Neural cell (in vitro differentiated cells): ENCODE measurements at regions not wholly inside any gene's neighbourhood (a gene's known extent, or its start where the extent isn't known, plus 50 kb on each side); places are given as distances from the start of the nearest gene placed in this dataset.

Source experiments
- H2AFZ ChIP-seq: fragments of 200-600, 300-800 bp; sonication (generic), shearing (Covaris generic); 2 replicates; pipeline ENCODE4 v1.6.0; 2014; ENCODE audit warnings: low read depth, mild to moderate bottlenecking, antibody characterized with exemption, low read length, moderate library complexity
- H3F3A ChIP-seq: fragments of 200-600 bp; shearing (Covaris generic); 2 replicates; pipeline ENCODE4 v1.6.1; 2016; ENCODE audit warnings: mild to moderate bottlenecking, moderate library complexity, mixed read lengths, antibody characterized with exemption, low read length; ENCODE audit not compliant: insufficient read depth, poor library complexity, severe bottlenecking
- H3K27ac ChIP-seq: fragments of 200-600, 300-800 bp; sonication (generic), shearing (Covaris generic); 2 replicates; pipeline ENCODE4 v1.5.1; 2014; ENCODE audit warnings: mild to moderate bottlenecking, low read length, moderate library complexity
- H3K27me3 ChIP-seq: fragments of 300-800, 200-600 bp; sonication (generic), shearing (Covaris generic); 2 replicates; pipeline ENCODE4 v1.6.0; 2014; ENCODE audit warnings: mild to moderate bottlenecking, low read depth, low read length, moderate library complexity; ENCODE audit not compliant: insufficient read depth
- H3K36me3 ChIP-seq: fragments of 300-800, 200-600 bp; sonication (generic), shearing (Covaris generic); 2 replicates; pipeline ENCODE4 v1.5.1; 2014; ENCODE audit warnings: mild to moderate bottlenecking, antibody characterized with exemption, low read length, moderate library complexity; ENCODE audit not compliant: insufficient read depth
- H3K4me2 ChIP-seq: fragments of 300-800, 200-600 bp; sonication (generic), shearing (Covaris generic); 2 replicates; pipeline ENCODE4 v1.6.0; 2014; ENCODE audit warnings: mild to moderate bottlenecking, low read length
- H3K4me3 ChIP-seq: fragments of 300-800, 200-600 bp; sonication (generic), shearing (Covaris generic); 2 replicates; pipeline ENCODE4 v1.5.1; 2014; ENCODE audit warnings: mild to moderate bottlenecking, low read length, moderate library complexity
- H3K79me2 ChIP-seq: fragments of 200-600 bp; shearing (Covaris generic); replicated peaks from 2 replicates; pipeline ENCODE4 v1.6.0; 2014; ENCODE audit warnings: mild to moderate bottlenecking, low read length, moderate library complexity; ENCODE audit not compliant: insufficient read depth
- H3K9ac ChIP-seq: fragments of 300-800, 200-600 bp; sonication (generic), shearing (Covaris generic); 2 replicates; pipeline ENCODE4 v1.6.1; 2016; ENCODE audit warnings: mild to moderate bottlenecking, low read length, mixed read lengths
- H3K9me2 ChIP-seq: fragments of 200-600 bp; shearing (Covaris generic); 2 replicates; pipeline ENCODE4 v1.6.1; 2016; ENCODE audit warnings: mild to moderate bottlenecking, low read length, mixed read lengths; ENCODE audit not compliant: insufficient read depth
- H3K9me3 ChIP-seq: fragments of 200-600, 300-800 bp; sonication (generic), shearing (Covaris generic); 2 replicates; pipeline ENCODE4 v1.6.1; 2016; ENCODE audit warnings: mild to moderate bottlenecking, mixed run types, low read length, moderate library complexity, mixed read lengths
- H4K20me1 ChIP-seq: fragments of 200-600 bp; shearing (Covaris generic); 2 replicates; pipeline ENCODE4 v1.6.1; 2016; ENCODE audit warnings: mild to moderate bottlenecking, mixed run types; ENCODE audit not compliant: insufficient read depth
- EP300 ChIP-seq: fragments of 450-650 bp; conservative IDR thresholded peaks from 2 replicates; pipeline ENCODE4 v1.6.1; 2014; ENCODE audit warnings: antibody characterized with exemption, mild to moderate bottlenecking, moderate library complexity; ENCODE audit not compliant: poor library complexity, severe bottlenecking
- EZH2 ChIP-seq: fragments of 200-600, 300-800 bp; shearing (Covaris generic), sonication (generic); IDR thresholded peaks from 2 replicates; pipeline ENCODE4 v1.6.1; 2014; ENCODE audit warnings: antibody characterized with exemption, low read length, borderline replicate concordance, mild to moderate bottlenecking; ENCODE audit not compliant: insufficient read depth, poor library complexity, severe bottlenecking
- MXI1 ChIP-seq: fragments of 450-650 bp; conservative IDR thresholded peaks from 2 replicates; pipeline ENCODE4 v1.6.1; 2014; ENCODE audit warnings: antibody characterized with exemption, mild to moderate bottlenecking; ENCODE audit not compliant: poor library complexity, severe bottlenecking
- POLR2AphosphoS5 ChIP-seq: IDR thresholded peaks from 2 replicates; pipeline ENCODE4 v1.6.1; 2012
- RAD21 ChIP-seq: fragments of 450-650 bp; conservative IDR thresholded peaks from 2 replicates; pipeline ENCODE4 v1.6.1; 2014; ENCODE audit warnings: antibody characterized with exemption, mild to moderate bottlenecking, moderate library complexity
- REST ChIP-seq: IDR thresholded peaks from 2 replicates; pipeline ENCODE4 v1.6.1; 2012; ENCODE audit warnings: borderline replicate concordance
- SMC3 ChIP-seq: fragments of 450-650 bp; conservative IDR thresholded peaks from 2 replicates; pipeline ENCODE4 v1.6.1; 2014; ENCODE audit warnings: antibody characterized with exemption, mild to moderate bottlenecking, moderate library complexity; ENCODE audit not compliant: poor library complexity
- TAF1 ChIP-seq: IDR thresholded peaks from 2 replicates; pipeline ENCODE4 v1.6.1; 2012; ENCODE audit warnings: low read depth
- TF ChIP-seq, protein P1 (sequence below): fragments of 450-650 bp; IDR thresholded peaks from 2 replicates; pipeline ENCODE4 v1.5.1; 2014; ENCODE audit warnings: antibody characterized with exemption, mild to moderate bottlenecking, moderate library complexity; ENCODE audit not compliant: poor library complexity, severe bottlenecking

GRCh38 chr12:58089588-58089987 lies 148.2 kb downstream of the ATP23 start:
- Histone ChIP-seq H3K79me2 (no peaks in the 10 kb centered on the region), H3K36me3 (no peaks in the 10 kb centered on the region), H3K27me3 (no peaks in the 10 kb centered on the region), H3K27ac (no peak overlapping the region), H3K4me2 (no peak overlapping the region), H3K4me3 (no peak overlapping the region), H3K9me2 (no peaks in the 10 kb centered on the region), H2AFZ (no peak overlapping the region), H3K9me3 (no peaks in the 10 kb centered on the region), H3F3A (no peaks in the 10 kb centered on the region), H3K9ac (no peak overlapping the region), H4K20me1 (no peaks in the 10 kb centered on the region)
- TF ChIP-seq SMC3: no peak
- TF ChIP-seq, protein P1, sequence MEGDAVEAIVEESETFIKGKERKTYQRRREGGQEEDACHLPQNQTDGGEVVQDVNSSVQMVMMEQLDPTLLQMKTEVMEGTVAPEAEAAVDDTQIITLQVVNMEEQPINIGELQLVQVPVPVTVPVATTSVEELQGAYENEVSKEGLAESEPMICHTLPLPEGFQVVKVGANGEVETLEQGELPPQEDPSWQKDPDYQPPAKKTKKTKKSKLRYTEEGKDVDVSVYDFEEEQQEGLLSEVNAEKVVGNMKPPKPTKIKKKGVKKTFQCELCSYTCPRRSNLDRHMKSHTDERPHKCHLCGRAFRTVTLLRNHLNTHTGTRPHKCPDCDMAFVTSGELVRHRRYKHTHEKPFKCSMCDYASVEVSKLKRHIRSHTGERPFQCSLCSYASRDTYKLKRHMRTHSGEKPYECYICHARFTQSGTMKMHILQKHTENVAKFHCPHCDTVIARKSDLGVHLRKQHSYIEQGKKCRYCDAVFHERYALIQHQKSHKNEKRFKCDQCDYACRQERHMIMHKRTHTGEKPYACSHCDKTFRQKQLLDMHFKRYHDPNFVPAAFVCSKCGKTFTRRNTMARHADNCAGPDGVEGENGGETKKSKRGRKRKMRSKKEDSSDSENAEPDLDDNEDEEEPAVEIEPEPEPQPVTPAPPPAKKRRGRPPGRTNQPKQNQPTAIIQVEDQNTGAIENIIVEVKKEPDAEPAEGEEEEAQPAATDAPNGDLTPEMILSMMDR: no peak
- no peak for TF ChIP-seq RAD21
- no peak for TF ChIP-seq REST
- no peak for TF ChIP-seq EP300
- TF ChIP-seq TAF1: no peak
- TF ChIP-seq EZH2: no peak
- TF ChIP-seq MXI1: no peak
- no peak for TF ChIP-seq POLR2AphosphoS5

- TF ChIP-seq TAF1: no peak
- no peak for TF ChIP-seq POLR2AphosphoS5
- TF ChIP-seq REST: no peak
- no peak for TF ChIP-seq RAD21
- no peak for TF ChIP-seq EP300
- no peak for TF ChIP-seq SMC3
- no peak for TF ChIP-seq EZH2
- TF ChIP-seq MXI1: no peak
- TF ChIP-seq, protein P1: no peak
- H3K4me2 ChIP-seq: no peak overlapping the region
- H3K27me3 ChIP-seq: no peaks in the 10 kb centered on the region
- H4K20me1 ChIP-seq: no peaks in the 10 kb centered on the region
- no peak overlapping the region for H3K4me3 ChIP-seq
- H2AFZ ChIP-seq: no peak overlapping the region
- H3K9me2 ChIP-seq: no peaks in the 10 kb centered on the region
- no peaks in the 10 kb centered on the region for H3K36me3 ChIP-seq
- no peaks in the 10 kb centered on the region for H3K79me2 ChIP-seq
- no peak overlapping the region for H3K27ac ChIP-seq
- no peak overlapping the region for H3K9ac ChIP-seq
- no peaks in the 10 kb centered on the region for H3K9me3 ChIP-seq
- H3F3A ChIP-seq: no peaks in the 10 kb centered on the region
Observed at GRCh38 chr12:58090685-58091084, 149.3 kb downstream of the ATP23 start.
